ENCODE measurements at regions not wholly inside any gene's neighbourhood (a gene's known extent, or its start where the extent isn't known, plus 50 kb on each side); places are given as distances from the start of the nearest gene placed in this dataset.

- TF ChIP-seq CTCF (conservative IDR thresholded peaks at IDR 0.05; ENCODE audit: low read length) (no peak), EZH2phosphoT487 (IDR thresholded peaks at IDR 0.05; ENCODE audit: borderline replicate concordance) (no peak)
Observed at GRCh38 chr2:75799859-75800258, 89.1 kb upstream of the GCFC2 start.
